GM12878 (cell line): ENCODE measurements at regions not wholly inside any gene's neighbourhood (a gene's known extent, or its start where the extent isn't known, plus 50 kb on each side); places are given as distances from the start of the nearest gene placed in this dataset.

ENCODE experiments used
- CHD1 ChIP-seq: IDR thresholded peaks from 2 replicates; pipeline ENCODE4 v1.6.1; 2012; ENCODE audit warnings: low read depth, low read length, improper control_type of control experiment
- EP300 ChIP-seq, 2 experiments: fragments of 150-350 bp in 1 of 2; IDR thresholded peaks; 2 replicates each; pipeline ENCODE4 v1.6.1; 2011 to 2012; ENCODE audit warnings: low read depth in 2 of 2, low read length in 2 of 2, borderline replicate concordance in 1 of 2, improper control_type of control experiment in 1 of 2, inconsistent platforms in 1 of 2; ENCODE audit not compliant: control insufficient read depth in 1 of 2
- HDAC2 ChIP-seq: fragments of 200-600 bp; sonication (generic); IDR thresholded peaks from 2 replicates; pipeline ENCODE4 v1.6.1; 2017
- HDAC6 ChIP-seq: fragments of 200-600 bp; sonication (generic); IDR thresholded peaks from one replicate; pipeline ENCODE4 v1.8.0; 2017; ENCODE audit warnings: antibody characterized with exemption; ENCODE audit not compliant: unreplicated experiment
- TF ChIP-seq, protein P1 (sequence below): fragments of 150-350 bp; IDR thresholded peaks from 2 replicates; pipeline ENCODE4 v1.6.1; 2016; ENCODE audit warnings: low read depth, low read length

DNA sequence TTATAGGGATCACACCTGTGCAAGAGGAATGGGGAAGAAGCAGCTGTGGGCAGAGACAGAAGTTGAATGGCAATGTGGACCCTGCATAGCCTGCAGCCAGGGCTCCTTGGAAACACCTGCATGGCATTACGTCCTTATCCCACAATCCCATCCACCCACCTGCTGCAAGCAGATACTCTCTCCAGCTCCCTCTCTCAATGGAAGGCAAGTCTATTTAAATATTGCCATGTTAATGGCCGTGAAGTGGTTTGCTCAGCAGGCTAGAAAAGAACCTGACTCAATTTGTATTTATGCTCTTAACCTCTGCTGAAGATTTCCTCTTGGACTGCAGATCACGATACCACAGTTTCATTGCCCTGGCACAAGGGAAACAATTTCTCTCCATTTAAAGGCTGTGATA lies 417.0 kb downstream of the TYW1 start:
- TF ChIP-seq CHD1 (no peak), HDAC2 (no peak), HDAC6 (no peak), EP300 (IDR thresholded peaks at IDR 0.05; ENCODE audit: borderline replicate concordance in 1 of 2, control insufficient read depth in 1 of 2, low read depth in 2 of 2, low read length in 2 of 2) (no peak)
- TF ChIP-seq, protein P1, sequence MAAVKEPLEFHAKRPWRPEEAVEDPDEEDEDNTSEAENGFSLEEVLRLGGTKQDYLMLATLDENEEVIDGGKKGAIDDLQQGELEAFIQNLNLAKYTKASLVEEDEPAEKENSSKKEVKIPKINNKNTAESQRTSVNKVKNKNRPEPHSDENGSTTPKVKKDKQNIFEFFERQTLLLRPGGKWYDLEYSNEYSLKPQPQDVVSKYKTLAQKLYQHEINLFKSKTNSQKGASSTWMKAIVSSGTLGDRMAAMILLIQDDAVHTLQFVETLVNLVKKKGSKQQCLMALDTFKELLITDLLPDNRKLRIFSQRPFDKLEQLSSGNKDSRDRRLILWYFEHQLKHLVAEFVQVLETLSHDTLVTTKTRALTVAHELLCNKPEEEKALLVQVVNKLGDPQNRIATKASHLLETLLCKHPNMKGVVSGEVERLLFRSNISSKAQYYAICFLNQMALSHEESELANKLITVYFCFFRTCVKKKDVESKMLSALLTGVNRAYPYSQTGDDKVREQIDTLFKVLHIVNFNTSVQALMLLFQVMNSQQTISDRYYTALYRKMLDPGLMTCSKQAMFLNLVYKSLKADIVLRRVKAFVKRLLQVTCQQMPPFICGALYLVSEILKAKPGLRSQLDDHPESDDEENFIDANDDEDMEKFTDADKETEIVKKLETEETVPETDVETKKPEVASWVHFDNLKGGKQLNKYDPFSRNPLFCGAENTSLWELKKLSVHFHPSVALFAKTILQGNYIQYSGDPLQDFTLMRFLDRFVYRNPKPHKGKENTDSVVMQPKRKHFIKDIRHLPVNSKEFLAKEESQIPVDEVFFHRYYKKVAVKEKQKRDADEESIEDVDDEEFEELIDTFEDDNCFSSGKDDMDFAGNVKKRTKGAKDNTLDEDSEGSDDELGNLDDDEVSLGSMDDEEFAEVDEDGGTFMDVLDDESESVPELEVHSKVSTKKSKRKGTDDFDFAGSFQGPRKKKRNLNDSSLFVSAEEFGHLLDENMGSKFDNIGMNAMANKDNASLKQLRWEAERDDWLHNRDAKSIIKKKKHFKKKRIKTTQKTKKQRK, result no peak
